Smooth muscle cell (in vitro differentiated cells): ENCODE measurements at regions not wholly inside any gene's neighbourhood (a gene's known extent, or its start where the extent isn't known, plus 50 kb on each side); places are given as distances from the start of the nearest gene placed in this dataset.

Source experiments
- DNase-seq: peaks from one replicate; lab custom pipeline; 2025; ENCODE audit not compliant: unreplicated experiment; lab: John Stamatoyannopoulos, UW
- H2AFZ ChIP-seq: fragments of 200-600 bp; sonication (generic); 2 replicates; pipeline ENCODE4 v1.6.0; 2016; ENCODE audit warnings: antibody characterized with exemption, low read depth, mild to moderate bottlenecking
- H3F3A ChIP-seq: fragments of 200-600 bp; sonication (generic); 2 replicates; pipeline ENCODE4 v1.6.0; 2017; ENCODE audit warnings: antibody characterized with exemption, low read depth
- H3K27ac ChIP-seq: fragments of 200-600 bp; sonication (generic); 2 replicates; pipeline ENCODE4 v1.5.1; 2016; ENCODE audit warnings: low read depth, mild to moderate bottlenecking
- H3K27me3 ChIP-seq: fragments of 200-600 bp; sonication (generic); 2 replicates; pipeline ENCODE4 v1.6.1; 2016; ENCODE audit warnings: low read depth, mild to moderate bottlenecking
- H3K36me3 ChIP-seq: fragments of 200-600 bp; sonication (generic); 2 replicates; pipeline ENCODE4 v1.5.1; 2016; ENCODE audit warnings: low read depth
- H3K4me1 ChIP-seq: fragments of 200-600 bp; sonication (generic); 2 replicates; pipeline ENCODE4 v1.5.1; 2016; ENCODE audit warnings: low read depth
- H3K4me2 ChIP-seq: fragments of 200-600 bp; sonication (generic); 2 replicates; pipeline ENCODE4 v1.6.0; 2016; ENCODE audit warnings: mild to moderate bottlenecking
- H3K4me3 ChIP-seq: fragments of 200-600 bp; sonication (generic); 2 replicates; pipeline ENCODE4 v1.5.1; 2016; ENCODE audit warnings: mild to moderate bottlenecking
- H3K79me2 ChIP-seq: fragments of 200-600 bp; sonication (generic); 2 replicates; pipeline ENCODE4 v1.6.0; 2016; ENCODE audit warnings: low read depth, mild to moderate bottlenecking
- H3K9ac ChIP-seq: fragments of 200-600 bp; sonication (generic); 2 replicates; pipeline ENCODE4 v1.6.0; 2016; ENCODE audit warnings: low read depth
- H3K9me3 ChIP-seq: fragments of 200-600 bp; sonication (generic); replicated peaks from 2 replicates; pipeline ENCODE4 v1.5.1; 2016; ENCODE audit warnings: low read depth
- H4K20me1 ChIP-seq: fragments of 200-600 bp; sonication (generic); 2 replicates; pipeline ENCODE4 v1.6.0; 2016; ENCODE audit warnings: low read depth
- WGBS: methylation state at CpG from one replicate; pipeline ENCODE4 v1.1.7; 2016; ENCODE audit warnings: low lambda C conversion rate; 5-methylcytosine and 5-hydroxymethylcytosine counted together
- TF ChIP-seq, protein P1 (sequence below): fragments of 200-600 bp; sonication (generic); IDR thresholded peaks from 2 replicates; pipeline ENCODE4 v1.5.1; 2017; ENCODE audit warnings: borderline replicate concordance, mild to moderate bottlenecking, antibody characterized with exemption; ENCODE audit not compliant: insufficient read depth, poor library complexity, severe bottlenecking

DNA sequence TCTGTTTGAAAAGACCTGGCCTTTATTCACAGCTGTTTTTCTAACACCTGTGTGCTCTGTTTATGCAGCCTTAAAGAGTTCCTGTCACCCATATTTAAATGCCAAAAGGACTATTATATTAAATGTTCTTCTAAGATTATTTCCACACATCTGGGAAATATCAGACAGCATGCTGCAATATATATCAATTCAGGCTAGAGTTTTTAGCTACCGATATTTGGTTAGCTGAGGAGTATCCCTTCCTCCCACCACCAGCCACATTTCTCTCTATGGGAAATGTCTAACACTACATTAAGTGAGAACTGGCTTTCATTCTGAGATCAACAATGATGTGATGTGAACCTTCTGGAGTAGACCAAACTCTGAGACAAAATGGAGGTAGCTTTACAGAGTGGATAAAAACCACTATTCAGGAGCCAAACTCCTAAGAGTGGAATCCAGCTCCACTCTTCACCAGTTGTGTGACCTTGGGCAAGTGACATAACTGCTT is 509.2 kb downstream of the ZNF608 start:
- H2AFZ ChIP-seq = no peak overlapping the region
- no peaks in the 10 kb centered on the region for H3K27me3 ChIP-seq
- no peaks in the 10 kb centered on the region for H3K9me3 ChIP-seq
- H3K79me2 ChIP-seq = no peaks in the 10 kb centered on the region
- no peak overlapping the region for H3K27ac ChIP-seq
- no peaks in the 10 kb centered on the region for H4K20me1 ChIP-seq
- 100% methylated on average over 1 of the region's 1 CpG for WGBS
- DNase-seq = no peak
- H3K9ac ChIP-seq = no peak overlapping the region
- TF ChIP-seq, protein P1, sequence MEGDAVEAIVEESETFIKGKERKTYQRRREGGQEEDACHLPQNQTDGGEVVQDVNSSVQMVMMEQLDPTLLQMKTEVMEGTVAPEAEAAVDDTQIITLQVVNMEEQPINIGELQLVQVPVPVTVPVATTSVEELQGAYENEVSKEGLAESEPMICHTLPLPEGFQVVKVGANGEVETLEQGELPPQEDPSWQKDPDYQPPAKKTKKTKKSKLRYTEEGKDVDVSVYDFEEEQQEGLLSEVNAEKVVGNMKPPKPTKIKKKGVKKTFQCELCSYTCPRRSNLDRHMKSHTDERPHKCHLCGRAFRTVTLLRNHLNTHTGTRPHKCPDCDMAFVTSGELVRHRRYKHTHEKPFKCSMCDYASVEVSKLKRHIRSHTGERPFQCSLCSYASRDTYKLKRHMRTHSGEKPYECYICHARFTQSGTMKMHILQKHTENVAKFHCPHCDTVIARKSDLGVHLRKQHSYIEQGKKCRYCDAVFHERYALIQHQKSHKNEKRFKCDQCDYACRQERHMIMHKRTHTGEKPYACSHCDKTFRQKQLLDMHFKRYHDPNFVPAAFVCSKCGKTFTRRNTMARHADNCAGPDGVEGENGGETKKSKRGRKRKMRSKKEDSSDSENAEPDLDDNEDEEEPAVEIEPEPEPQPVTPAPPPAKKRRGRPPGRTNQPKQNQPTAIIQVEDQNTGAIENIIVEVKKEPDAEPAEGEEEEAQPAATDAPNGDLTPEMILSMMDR = no peak
- no peak overlapping the region for H3K4me3 ChIP-seq
- H3F3A ChIP-seq = no peaks in the 10 kb centered on the region
- H3K36me3 ChIP-seq = no peaks in the 10 kb centered on the region
- H3K4me1 ChIP-seq = no peaks in the 10 kb centered on the region
- no peak overlapping the region for H3K4me2 ChIP-seq

DNA sequence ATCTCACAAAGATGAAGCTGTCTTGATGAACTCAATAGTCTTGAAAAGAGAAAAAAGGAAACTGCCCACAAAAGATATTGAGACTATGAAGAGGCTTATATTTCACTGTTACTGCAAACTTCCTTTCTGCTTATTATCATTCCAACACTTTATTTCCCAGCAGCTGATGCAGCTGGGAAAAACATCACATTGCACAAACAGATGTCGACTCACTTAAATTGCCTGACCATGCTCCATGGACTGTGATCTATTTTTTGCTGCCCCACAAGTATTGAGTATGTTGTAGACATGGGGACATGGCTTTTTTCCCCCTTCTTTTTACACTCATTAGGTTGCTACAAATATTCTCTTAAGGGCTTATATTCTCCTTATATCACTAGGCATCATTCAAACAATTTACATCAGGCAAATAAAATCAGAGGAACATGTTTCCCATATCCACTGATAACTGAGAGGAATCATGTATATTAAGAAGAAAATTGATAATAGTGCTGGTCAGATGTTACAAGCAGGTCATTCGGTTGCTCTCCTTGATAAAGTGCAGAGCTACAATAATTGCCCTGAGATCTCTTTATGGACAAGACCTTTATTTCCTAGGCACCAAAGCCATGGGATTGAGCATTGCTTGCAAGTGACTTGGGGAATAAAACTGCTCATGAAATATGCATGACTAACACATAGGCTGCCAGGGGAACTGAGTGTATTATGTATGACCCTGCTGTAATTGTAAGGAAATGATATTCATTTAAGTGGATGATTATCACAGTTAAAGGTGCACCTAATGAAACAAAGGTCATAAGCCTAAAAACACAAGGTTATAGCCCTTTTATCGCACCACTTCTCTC is 509.9 kb downstream of the ZNF608 start:
- 74% methylated on average over 3 of the region's 3 CpGs for WGBS
- H3K9ac ChIP-seq = no peak overlapping the region
- no peak overlapping the region for H3K4me3 ChIP-seq
- no peaks in the 10 kb centered on the region for H3K36me3 ChIP-seq
- H3F3A ChIP-seq = no peaks in the 10 kb centered on the region
- no peaks in the 10 kb centered on the region for H3K9me3 ChIP-seq
- no peaks in the 10 kb centered on the region for H3K79me2 ChIP-seq
- DNase-seq = no peak
- no peaks in the 10 kb centered on the region for H3K4me1 ChIP-seq
- TF ChIP-seq, protein P1 = no peak
- H3K27ac ChIP-seq = no peak overlapping the region
- H2AFZ ChIP-seq = no peak overlapping the region
- H3K27me3 ChIP-seq = no peaks in the 10 kb centered on the region
- H3K4me2 ChIP-seq = no peak overlapping the region
- H4K20me1 ChIP-seq = no peaks in the 10 kb centered on the region

DNA sequence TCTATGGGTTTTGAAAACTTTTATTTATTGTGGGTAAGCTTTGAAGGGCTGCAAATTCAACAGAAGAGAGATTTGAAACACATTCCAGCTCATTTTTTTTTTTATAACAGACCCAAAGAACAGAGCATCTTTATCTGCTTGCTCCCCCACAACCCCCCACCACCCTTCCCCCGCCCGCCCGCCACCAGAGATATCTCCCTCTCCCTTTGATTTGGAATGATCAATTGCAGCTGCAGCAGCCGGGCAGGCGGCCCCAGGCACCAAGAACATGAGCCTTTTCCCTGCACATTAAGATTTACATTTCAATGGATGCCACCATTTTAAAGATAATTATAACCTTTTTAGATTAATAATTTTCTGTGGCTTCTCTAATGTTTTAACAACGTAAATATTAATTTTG is 510.9 kb downstream of the ZNF608 start:
- H3K9ac ChIP-seq = no peak overlapping the region

More for the DNA sequence above, 510.9 kb downstream of the ZNF608 start:
- no peaks in the 10 kb centered on the region for H4K20me1 ChIP-seq
- H3K4me3 ChIP-seq = no peak overlapping the region
- H3K79me2 ChIP-seq = no peaks in the 10 kb centered on the region
- no peak overlapping the region for H2AFZ ChIP-seq
- no peaks in the 10 kb centered on the region for H3K9me3 ChIP-seq
- H3K27ac ChIP-seq = no peak overlapping the region
- 49% methylated on average over 6 of the region's 6 CpGs for WGBS
- H3F3A ChIP-seq = no peaks in the 10 kb centered on the region
- H3K27me3 ChIP-seq = no peaks in the 10 kb centered on the region
- DNase-seq = no peak
- no peaks in the 10 kb centered on the region for H3K36me3 ChIP-seq
- TF ChIP-seq, protein P1 = no peak
- no peak overlapping the region for H3K4me2 ChIP-seq
- H3K4me1 ChIP-seq = no peaks in the 10 kb centered on the region
